BJ (cell line): ENCODE measurements at regions not wholly inside any gene's neighbourhood (a gene's known extent, or its start where the extent isn't known, plus 50 kb on each side); places are given as distances from the start of the nearest gene placed in this dataset.

Source experiments
- CTCF ChIA-PET: fragments of 350-600 bp; formaldehyde crosslinking; extraction: SDS; loops from one replicate; lab custom pipeline; 2021; ENCODE audit warnings: antibody characterized with exemption, inconsistent platforms; lab: Yijun Ruan, JAX
- POLR2A ChIA-PET: fragments of 300-600 bp; sonication (Branson Sonifier 250); formaldehyde crosslinking; extraction: SDS; loops from one replicate; lab custom pipeline; 2021; ENCODE audit warnings: antibody characterized with exemption; lab: Charles Lee
- DNase-seq: peaks from one replicate; pipeline ENCODE4 v3.0.0-alpha.2; 2011; ENCODE audit warnings: low read depth
- H3K27me3 ChIP-seq: 2 replicates; pipeline ENCODE4 v1.6.0; 2011; ENCODE audit warnings: low read length; ENCODE audit not compliant: control insufficient read depth, insufficient read depth
- H3K36me3 ChIP-seq: 2 replicates; pipeline ENCODE4 v1.5.1; 2011; ENCODE audit warnings: low read length; ENCODE audit not compliant: control insufficient read depth, insufficient read depth
- H3K4me3 ChIP-seq: 2 replicates; pipeline ENCODE4 v1.5.1; 2011; ENCODE audit warnings: low read depth, mild to moderate bottlenecking, control low read depth, low read length
- TF ChIP-seq, protein P1 (sequence below): IDR thresholded peaks from 2 replicates; pipeline ENCODE4 v1.5.1; 2011; ENCODE audit warnings: low read depth, mild to moderate bottlenecking, control low read depth, inconsistent platforms, low read length, moderate library complexity; ENCODE audit not compliant: insufficient read depth

DNA sequence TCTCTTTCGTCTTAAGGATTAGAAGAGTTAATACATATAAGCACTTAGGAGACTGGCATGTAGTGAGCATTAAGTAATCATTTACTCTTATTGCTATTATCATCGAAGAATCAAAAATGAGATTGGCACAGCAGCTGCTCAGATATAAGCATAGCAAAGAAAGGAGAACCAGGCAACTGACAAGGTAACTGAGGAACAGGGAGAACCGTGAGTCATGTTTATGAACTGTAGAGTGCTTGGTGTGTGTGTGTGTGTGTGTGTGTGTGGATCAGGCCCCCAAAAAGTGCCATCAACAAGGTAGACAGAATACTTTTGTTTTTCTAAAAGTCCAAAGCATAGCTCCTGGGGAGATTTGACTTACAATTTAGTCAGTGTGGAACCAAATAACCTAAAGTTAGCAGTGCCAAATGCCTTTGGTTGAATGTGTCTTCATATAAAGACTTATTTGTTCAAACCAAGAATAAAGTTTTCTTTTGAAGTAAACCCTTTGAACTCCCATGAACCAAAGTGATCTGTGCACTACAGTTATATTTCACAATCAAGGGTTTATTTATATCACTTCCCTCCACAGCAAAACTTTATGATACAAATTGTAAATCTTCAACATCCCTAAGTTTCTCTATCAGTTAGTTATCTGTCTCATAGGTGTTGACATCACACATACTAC lies 660.6 kb downstream of the NYAP2 start:
- ChIA-PET CTCF (interaction anchor here (1.5 kb wide), 1 partner anchor 16 kb away, joined by 3 read pairs; no protein-coding TSS in a partner anchor), POLR2A (no interaction called here)
- TF ChIP-seq, protein P1, sequence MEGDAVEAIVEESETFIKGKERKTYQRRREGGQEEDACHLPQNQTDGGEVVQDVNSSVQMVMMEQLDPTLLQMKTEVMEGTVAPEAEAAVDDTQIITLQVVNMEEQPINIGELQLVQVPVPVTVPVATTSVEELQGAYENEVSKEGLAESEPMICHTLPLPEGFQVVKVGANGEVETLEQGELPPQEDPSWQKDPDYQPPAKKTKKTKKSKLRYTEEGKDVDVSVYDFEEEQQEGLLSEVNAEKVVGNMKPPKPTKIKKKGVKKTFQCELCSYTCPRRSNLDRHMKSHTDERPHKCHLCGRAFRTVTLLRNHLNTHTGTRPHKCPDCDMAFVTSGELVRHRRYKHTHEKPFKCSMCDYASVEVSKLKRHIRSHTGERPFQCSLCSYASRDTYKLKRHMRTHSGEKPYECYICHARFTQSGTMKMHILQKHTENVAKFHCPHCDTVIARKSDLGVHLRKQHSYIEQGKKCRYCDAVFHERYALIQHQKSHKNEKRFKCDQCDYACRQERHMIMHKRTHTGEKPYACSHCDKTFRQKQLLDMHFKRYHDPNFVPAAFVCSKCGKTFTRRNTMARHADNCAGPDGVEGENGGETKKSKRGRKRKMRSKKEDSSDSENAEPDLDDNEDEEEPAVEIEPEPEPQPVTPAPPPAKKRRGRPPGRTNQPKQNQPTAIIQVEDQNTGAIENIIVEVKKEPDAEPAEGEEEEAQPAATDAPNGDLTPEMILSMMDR = no peak
- no peaks in the 10 kb centered on the region for H3K27me3 ChIP-seq
- no peak for DNase-seq
- no peaks in the 10 kb centered on the region for H3K36me3 ChIP-seq
- H3K4me3 ChIP-seq = no peak overlapping the region

DNA sequence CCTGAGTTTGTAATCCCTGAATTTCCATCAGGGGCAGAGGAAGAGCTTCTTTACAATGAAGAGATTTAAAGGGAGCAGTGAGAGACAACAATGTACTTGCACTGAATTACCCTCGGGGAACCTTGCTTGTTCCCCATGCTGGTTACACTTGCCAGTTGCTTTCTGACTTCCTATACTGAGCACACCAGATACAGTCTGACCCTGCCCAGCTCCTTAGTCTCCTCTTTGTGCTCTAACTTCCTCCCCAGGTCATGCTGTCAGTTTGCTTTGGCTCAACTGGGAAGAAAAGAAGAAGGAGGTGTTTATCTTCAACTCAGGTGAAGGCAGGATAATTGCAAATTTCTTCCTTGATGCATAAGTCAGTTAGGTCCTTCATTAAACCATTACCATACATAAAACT lies 658.4 kb downstream of the NYAP2 start:
- H3K27me3 ChIP-seq = no peaks in the 10 kb centered on the region
- DNase-seq = no peak
- ChIA-PET POLR2A (no interaction called here), CTCF (interaction anchor here (1.6 to 2.8 kb wide), 2 partner anchors 8 to 10 kb away, joined by 5 to 8 read pairs; no protein-coding TSS in a partner anchor)
- TF ChIP-seq, protein P1 = no peak
- H3K36me3 ChIP-seq = no peaks in the 10 kb centered on the region
- no peak overlapping the region for H3K4me3 ChIP-seq

DNA sequence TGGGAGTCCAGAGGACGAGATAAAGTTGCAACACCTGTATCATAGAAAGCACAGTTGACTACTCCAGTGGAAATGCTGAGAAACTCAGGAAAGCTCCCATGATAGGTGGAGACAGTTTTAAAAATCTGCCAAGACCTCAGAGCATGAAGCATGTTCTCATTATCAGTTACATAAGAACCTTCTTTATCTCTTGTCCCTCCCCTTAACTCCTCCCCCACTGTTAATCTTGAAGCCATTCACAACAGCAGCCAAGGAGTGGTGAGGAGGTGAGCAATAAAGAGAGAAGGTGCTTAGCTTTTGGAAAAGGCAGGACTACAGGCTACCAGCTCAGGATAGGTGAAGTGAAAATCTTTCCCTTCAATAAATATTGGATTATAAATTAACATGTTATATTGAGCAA lies 657.9 kb downstream of the NYAP2 start:
- DNase-seq = no peak
- CTCF ChIA-PET = interaction anchor here (1.7 to 2.8 kb wide), 2 partner anchors 10 to 12 kb away, joined by 5 to 8 read pairs; no protein-coding TSS in a partner anchor
- POLR2A ChIA-PET = no interaction called here
- TF ChIP-seq, protein P1 = no peak
- no peaks in the 10 kb centered on the region for H3K36me3 ChIP-seq
- no peaks in the 10 kb centered on the region for H3K27me3 ChIP-seq
- H3K4me3 ChIP-seq = no peak overlapping the region

DNA sequence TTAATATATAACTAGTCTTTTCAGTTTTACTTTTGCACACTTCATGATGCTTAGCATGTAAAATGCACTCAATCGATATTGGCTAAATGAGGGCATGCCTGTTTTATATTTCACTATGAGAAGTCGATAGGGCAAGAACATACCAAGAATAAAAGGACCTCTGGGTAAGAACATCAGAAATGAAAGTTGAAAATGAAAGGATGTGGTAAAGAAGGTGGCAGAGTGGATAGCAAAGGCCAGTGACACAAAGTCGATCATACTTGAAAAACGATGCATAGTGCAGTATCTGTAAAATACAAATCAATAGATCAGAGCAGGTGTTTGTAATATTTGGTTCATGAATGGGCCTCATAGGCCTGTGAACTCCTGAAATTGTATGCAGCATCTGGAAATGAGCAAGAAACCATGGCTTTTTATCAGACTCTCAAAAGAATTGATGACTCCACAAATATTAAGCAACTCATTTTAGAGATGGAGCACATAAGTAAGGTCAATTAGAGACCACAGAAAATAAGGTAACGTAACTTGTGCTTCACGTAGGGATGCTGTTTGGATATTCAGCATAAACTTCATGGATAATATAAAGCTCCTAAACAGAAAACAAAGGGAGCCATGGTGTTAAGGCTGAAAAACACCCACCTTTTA lies 653.4 kb downstream of the NYAP2 start:
- ChIA-PET CTCF (no interaction called here), POLR2A (no interaction called here)
- H3K36me3 ChIP-seq = no peaks in the 10 kb centered on the region
- TF ChIP-seq, protein P1 = no peak
- no peaks in the 10 kb centered on the region for H3K27me3 ChIP-seq
- DNase-seq = no peak
- no peak overlapping the region for H3K4me3 ChIP-seq

DNA sequence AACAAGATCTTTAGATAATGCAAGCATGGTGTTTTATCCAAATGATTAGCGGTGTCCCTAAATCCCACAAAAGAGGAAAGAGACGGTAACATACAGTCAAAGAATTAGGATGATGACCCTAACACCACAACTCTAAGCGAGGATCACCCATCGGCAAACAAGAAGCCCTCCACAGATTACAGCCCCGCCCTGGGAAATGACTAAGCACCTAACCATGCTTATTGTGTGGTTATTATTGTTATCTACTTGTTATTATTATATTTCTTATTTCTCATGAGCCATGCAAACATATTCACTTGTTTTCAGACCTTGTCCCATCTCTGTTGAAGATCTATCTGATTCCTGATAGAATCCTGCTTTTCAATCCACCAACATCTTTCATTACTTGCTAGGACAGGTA lies 651.3 kb downstream of the NYAP2 start:
- H3K27me3 ChIP-seq = no peaks in the 10 kb centered on the region
- CTCF ChIA-PET = interaction anchor here (1.1 kb wide), 1 partner anchor 8 kb away, joined by 5 read pairs; no protein-coding TSS in a partner anchor
- POLR2A ChIA-PET = no interaction called here
- TF ChIP-seq, protein P1 = no peak
- no peak for DNase-seq
- H3K4me3 ChIP-seq = no peak overlapping the region
- H3K36me3 ChIP-seq = no peaks in the 10 kb centered on the region
